Chondrocyte (in vitro differentiated cells): ENCODE measurements at regions not wholly inside any gene's neighbourhood (a gene's known extent, or its start where the extent isn't known, plus 50 kb on each side); places are given as distances from the start of the nearest gene placed in this dataset.

Source experiments
- DNase-seq: peaks from one replicate; pipeline ENCODE4 v3.0.0; 2021; ENCODE audit warnings: mixed read lengths, low spot score
- H3K27ac Mint-ChIP-seq: one replicate; pipeline ENCODE4 v1.8.0; 2021; ENCODE audit warnings: mild to moderate bottlenecking, moderate library complexity, mixed read lengths; ENCODE audit not compliant: unreplicated experiment
- H3K27me3 Mint-ChIP-seq: 2 replicates; pipeline ENCODE4 v1.8.0; 2021; ENCODE audit warnings: low read depth, mixed read lengths
- H3K36me3 Mint-ChIP-seq: 2 replicates; pipeline ENCODE4 v1.8.0; 2021; ENCODE audit warnings: low read depth, mixed read lengths
- H3K4me1 Mint-ChIP-seq: 2 replicates; pipeline ENCODE4 v1.8.0; 2021; ENCODE audit warnings: low read depth, mild to moderate bottlenecking, mixed read lengths
- H3K4me3 Mint-ChIP-seq: one replicate; pipeline ENCODE4 v1.8.0; 2021; ENCODE audit warnings: mild to moderate bottlenecking, moderate library complexity, mixed read lengths; ENCODE audit not compliant: unreplicated experiment
- H3K9me3 Mint-ChIP-seq: 2 replicates; pipeline ENCODE4 v1.8.0; 2021; ENCODE audit warnings: low read depth, mixed read lengths
- TF ChIP-seq, protein P1 (sequence below): fragments of 200-600 bp; sonication (generic); IDR thresholded peaks from 2 replicates; pipeline ENCODE4 v1.5.0; 2021; ENCODE audit warnings: antibody characterized with exemption, mild to moderate bottlenecking, moderate library complexity

GRCh38 chrX:44042751-44043150 lies 69.6 kb upstream of the NDP start:
- Mint-ChIP-seq H3K9me3 (peaks cover 30% of the 10 kb centered on the region), H3K27ac (no peak overlapping the region), H3K4me1 (no peaks in the 10 kb centered on the region), H3K36me3 (no peaks in the 10 kb centered on the region), H3K27me3 (no peaks in the 10 kb centered on the region), H3K4me3 (no peak overlapping the region)
- no peak for DNase-seq
- TF ChIP-seq, protein P1, sequence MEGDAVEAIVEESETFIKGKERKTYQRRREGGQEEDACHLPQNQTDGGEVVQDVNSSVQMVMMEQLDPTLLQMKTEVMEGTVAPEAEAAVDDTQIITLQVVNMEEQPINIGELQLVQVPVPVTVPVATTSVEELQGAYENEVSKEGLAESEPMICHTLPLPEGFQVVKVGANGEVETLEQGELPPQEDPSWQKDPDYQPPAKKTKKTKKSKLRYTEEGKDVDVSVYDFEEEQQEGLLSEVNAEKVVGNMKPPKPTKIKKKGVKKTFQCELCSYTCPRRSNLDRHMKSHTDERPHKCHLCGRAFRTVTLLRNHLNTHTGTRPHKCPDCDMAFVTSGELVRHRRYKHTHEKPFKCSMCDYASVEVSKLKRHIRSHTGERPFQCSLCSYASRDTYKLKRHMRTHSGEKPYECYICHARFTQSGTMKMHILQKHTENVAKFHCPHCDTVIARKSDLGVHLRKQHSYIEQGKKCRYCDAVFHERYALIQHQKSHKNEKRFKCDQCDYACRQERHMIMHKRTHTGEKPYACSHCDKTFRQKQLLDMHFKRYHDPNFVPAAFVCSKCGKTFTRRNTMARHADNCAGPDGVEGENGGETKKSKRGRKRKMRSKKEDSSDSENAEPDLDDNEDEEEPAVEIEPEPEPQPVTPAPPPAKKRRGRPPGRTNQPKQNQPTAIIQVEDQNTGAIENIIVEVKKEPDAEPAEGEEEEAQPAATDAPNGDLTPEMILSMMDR, result no peak

DNA sequence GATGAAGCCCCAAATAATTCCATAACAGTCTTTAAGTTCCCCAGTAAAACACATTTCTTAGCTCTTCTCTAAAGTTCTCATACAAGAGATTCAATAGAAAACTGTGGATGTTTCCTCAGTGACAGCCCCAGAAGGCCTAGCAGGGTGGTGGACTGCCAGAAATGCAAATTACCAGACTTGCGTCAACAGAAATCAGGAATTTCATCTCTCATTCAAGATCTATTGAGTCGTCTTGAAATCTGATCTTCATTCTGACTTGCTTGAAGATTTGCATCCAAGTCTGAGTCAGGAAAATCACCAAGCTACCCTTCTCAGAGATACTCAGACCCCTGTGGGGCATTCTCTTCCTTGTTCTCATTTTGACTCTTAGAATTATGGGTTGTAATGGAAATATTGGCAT lies 68.9 kb upstream of the NDP start:
- no peaks in the 10 kb centered on the region for H3K27me3 Mint-ChIP-seq
- H3K36me3 Mint-ChIP-seq, result no peaks in the 10 kb centered on the region
- H3K4me1 Mint-ChIP-seq, result no peaks in the 10 kb centered on the region
- no peak overlapping the region for H3K4me3 Mint-ChIP-seq
- TF ChIP-seq, protein P1, result no peak
- H3K9me3 Mint-ChIP-seq, result peaks cover 30% of the 10 kb centered on the region
- H3K27ac Mint-ChIP-seq, result no peak overlapping the region
- DNase-seq, result no peak

DNA sequence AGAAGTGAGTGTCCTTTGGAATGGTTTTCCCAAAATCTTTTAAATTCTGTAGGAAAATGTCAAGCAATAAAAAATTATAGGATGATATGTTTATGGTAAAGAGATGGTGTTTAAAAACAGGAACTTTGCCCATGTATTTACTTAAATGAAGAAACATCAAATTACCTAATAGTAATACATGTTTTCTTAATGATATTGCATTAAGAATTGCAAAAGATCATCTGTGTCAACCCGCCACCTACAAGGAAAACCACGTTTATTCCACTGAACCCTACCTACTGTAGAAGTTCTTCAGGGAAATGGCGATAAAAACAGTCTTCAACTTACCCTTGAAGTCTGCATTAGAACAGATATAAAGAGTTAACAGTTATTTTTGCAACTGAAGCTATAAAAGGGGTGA lies 67.2 kb upstream of the NDP start:
- Mint-ChIP-seq H3K27me3 (no peaks in the 10 kb centered on the region), H3K4me1 (peaks cover 13% of the 10 kb centered on the region), H3K36me3 (no peaks in the 10 kb centered on the region), H3K4me3 (no peak overlapping the region), H3K27ac (no peak overlapping the region), H3K9me3 (peaks cover 18% of the 10 kb centered on the region)
- DNase-seq, result no peak
- TF ChIP-seq, protein P1, result no peak

DNA sequence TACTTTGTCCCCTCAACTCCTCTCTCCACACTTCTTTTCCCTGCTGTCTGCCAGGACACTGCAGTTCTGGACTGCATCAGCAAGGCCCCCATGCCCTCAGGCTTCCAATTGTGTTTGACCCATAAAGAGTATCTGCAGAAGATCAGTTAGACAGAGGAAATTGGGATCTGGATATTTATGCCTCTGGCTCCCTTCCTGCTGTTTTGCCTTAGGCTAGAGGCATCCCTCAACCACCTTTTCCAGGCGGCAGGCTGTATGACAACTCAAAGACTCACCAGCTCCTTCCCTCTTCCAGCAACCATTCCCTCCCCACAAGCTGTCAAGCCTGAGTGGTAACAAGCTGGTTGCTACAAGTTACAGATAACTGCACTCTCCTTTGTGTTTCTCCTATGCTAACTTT lies 66.4 kb upstream of the NDP start:
- no peaks in the 10 kb centered on the region for H3K27me3 Mint-ChIP-seq
- H3K4me3 Mint-ChIP-seq, result no peak overlapping the region
- no peak overlapping the region for H3K27ac Mint-ChIP-seq
- peaks cover 13% of the 10 kb centered on the region for H3K4me1 Mint-ChIP-seq
- no peak for DNase-seq
- peaks cover 16% of the 10 kb centered on the region for H3K9me3 Mint-ChIP-seq
- H3K36me3 Mint-ChIP-seq, result no peaks in the 10 kb centered on the region
- TF ChIP-seq, protein P1, result no peak

DNA sequence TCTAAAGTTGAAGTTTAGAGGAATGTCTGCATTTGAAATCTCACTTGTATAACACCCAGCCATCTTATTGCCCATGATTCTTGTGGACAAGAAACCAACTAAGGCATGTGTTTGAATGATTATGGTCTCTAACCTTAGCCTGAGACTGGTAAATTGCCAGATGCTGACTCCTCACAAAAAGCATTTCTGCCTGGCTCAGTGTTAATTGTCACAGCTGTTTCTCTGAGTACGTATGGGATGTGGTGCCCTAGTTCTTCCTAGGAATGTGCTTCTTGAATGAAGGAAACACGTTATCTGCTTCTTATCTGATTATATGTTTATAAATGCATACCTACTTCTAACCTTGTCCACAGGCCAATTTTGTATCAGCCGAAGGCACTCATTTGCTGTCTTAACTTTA lies 63.1 kb upstream of the NDP start:
- peaks cover 15% of the 10 kb centered on the region for H3K4me1 Mint-ChIP-seq
- TF ChIP-seq, protein P1, result no peak
- no peak for DNase-seq

More for the DNA sequence above, 63.1 kb upstream of the NDP start:
- Mint-ChIP-seq H3K27me3 (no peaks in the 10 kb centered on the region), H3K4me3 (no peak overlapping the region), H3K27ac (no peak overlapping the region), H3K36me3 (no peaks in the 10 kb centered on the region), H3K9me3 (peaks cover 4% of the 10 kb centered on the region)
